ENCODE measurements at regions not wholly inside any gene's neighbourhood (a gene's known extent, or its start where the extent isn't known, plus 50 kb on each side); places are given as distances from the start of the nearest gene placed in this dataset.
"Not testable (repeated sequence)": the region's sequence is repeated elsewhere in the genome, so short reads cannot be mapped to it uniquely, and the experiment has no call there.

DNA sequence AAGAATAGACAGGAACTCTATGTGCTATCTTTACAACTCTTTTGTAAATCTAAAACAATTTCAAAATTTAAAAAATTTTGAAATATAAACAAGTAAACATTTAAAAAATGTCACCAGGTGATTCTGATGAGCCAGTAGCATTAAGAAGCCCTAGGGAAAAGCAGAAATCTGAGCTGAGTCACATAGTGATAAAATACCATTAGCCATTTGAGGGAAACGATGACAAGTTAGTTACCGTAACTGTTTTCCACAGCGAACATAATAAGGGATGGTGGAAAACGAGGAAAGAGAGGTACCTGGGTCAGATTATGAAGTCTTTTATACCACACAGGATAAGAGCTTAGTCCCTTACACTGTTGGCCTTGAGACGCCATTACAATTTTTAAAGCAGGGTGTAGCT lies 55.5 kb downstream of the PRR15 start:
- intact Hi-C loops (cut with micrococcal nuclease) = no loop called here
- DNase-seq (no peak), ATAC-seq (no peak)

DNA sequence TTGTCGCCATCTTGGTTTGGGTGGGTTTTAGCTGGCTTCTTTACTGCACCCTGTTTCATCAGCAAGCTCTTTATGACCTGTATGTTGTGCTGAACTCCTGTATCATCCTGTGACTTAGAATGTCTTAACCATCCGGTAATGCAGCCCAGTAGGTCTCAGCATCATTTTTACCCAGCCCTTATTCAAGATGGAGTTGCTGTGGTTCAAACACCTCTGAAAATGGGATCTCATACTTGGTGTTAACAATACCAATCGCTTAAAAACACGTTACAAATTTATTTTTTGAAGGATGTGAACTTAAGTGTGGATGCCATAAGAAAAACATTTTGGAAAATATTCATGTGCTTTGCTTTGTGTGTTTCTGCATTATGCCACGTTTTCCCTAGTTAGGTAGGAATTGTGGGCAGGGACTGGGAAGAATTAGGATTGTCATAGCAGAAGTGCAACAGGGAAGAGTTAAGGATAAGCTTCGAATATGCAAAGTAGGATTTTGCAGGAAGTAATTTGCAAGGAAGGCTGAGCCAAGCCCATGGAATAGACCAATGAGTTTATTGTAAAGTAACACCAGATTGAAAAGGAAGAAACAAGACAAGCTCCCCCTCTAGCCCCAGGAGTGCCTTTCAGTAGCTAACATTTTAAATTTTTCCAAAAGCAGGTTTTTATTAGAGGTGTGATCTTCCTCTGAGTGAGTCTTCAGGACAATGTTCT lies 56.4 kb downstream of the PRR15 start:
- DNase-seq (no peak), ATAC-seq (no peak)
- intact Hi-C loops (cut with micrococcal nuclease) = no loop called here

DNA sequence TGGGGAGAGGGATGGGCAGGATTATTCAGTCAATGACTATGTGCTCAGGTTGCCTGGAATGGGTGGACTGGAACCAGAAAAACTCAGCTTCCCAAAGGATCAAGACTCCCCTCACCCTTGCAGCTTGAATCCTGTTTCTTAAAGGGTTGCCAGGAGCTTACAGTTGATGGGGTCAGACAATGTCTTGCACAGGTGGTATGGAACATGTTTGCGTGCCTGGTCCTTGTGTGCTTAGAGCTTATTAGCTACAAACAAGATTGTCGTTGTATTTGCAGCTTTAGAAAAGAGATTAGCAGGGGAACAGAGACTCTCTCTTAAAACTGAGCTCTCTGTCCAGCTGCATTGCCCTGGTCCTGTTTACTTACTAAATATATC lies 56.9 kb downstream of the PRR15 start:
- intact Hi-C loops (cut with micrococcal nuclease) = no loop called here
- DNase-seq = no peak
- no peak for ATAC-seq

DNA sequence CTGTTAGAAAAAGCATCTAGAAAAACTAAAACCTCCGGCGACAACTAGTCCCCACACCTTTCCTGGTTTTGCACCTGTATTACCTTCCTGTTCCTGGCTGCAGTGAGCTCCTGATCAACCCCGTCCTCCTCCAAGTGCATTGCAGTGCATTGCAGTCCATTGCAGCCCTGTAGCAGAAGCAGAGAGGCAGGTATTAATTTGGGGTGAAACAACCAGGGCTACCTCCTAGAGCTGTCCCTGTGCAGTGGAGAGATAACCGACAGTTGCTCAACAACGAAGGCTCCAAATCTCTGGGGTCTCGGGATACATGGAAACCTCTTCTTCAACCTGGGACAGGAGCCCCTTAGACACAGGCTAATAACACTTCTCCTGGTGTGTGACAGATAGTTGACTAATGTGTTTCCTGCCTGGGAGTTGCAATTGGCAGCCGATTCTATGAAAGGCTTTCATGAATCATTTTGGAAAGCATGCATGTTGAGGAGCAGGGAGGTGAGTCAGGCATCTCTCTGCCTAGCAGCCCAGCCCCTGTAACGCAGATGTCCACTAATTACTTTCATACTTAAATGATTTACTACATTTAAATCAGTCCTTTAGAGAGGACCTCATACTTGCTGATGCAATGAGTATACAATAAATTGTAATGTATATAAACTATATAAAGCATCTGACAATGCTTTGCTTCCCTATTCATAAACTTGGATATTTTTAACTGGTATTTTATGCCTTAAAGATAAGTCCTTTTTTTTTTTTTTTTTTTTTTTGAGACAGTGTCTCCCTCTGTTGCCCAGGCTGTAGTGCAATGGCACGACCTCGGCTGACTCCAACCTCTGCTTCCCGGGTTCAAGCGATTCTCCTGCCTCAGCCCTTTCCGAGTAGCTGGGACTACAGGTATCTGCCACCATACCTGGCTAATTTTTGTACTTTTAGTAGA lies 59.0 kb downstream of the PRR15 start:
- DNase-seq = no peak
- ATAC-seq = no peak
- intact Hi-C loops (cut with micrococcal nuclease) = no loop called here

DNA sequence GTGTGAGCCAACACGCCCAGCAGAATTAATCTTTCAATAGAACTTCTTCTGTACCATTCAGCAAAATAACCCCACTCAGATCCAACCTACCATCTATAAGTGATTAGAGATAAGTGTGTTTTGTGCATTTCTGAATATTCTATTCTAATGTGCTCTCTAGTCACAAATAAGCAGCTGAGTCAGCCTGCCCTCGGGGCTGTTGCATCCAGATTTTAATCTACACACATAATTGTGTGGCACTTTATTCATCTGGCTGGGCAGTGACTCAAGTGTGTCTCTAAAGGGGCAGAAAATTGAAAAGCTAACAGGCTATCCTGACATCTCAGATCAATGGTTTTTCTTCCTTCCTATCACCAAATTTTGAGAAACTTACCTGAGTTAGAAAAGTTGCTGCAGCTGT lies 60.3 kb downstream of the PRR15 start:
- intact Hi-C loops (cut with micrococcal nuclease) = no loop called here
- DNase-seq (no peak), ATAC-seq (no peak)

DNA sequence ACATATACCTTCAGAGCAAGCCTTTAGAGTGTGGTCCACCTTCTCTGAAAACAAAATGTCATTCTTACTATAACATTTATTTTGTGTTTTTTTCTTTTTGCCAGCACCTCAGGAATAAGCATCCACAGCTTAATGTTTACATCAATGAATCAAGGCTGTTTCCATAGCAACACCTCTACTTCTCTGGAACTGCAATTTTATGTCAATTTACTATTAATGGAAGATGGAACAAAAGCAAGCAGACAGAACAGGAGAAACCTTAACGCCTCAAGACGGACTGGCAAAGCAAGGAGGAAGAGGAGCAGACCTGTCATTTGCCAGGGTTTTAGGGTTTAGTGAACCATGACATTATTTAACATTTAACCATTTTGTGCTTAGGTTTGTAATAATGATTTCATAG lies 63.1 kb downstream of the PRR15 start:
- intact Hi-C loops (cut with micrococcal nuclease) = no loop called here
- ATAC-seq (no peak), DNase-seq (no peak)

DNA sequence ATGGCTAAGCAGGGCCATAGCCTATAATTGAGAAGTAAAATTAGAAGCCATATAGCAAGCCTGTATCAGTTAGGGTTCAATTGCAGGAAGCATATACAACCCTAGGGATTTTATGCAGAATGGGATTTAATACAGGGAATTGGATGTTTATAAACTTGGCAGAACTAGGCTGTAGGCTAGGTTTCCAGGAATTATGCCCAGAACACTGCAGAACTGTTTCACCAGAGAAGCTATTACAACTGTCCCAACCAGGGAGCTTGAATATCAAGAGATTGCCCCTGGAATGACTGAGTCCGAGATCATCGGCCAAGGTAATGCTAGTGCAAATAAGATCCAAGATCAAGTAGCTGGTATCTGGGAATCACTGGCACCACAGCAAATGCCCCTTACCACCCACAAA lies 64.0 kb downstream of the PRR15 start:
- intact Hi-C loops (cut with micrococcal nuclease) = no loop called here
- ATAC-seq (no peak), DNase-seq (no peak)

DNA sequence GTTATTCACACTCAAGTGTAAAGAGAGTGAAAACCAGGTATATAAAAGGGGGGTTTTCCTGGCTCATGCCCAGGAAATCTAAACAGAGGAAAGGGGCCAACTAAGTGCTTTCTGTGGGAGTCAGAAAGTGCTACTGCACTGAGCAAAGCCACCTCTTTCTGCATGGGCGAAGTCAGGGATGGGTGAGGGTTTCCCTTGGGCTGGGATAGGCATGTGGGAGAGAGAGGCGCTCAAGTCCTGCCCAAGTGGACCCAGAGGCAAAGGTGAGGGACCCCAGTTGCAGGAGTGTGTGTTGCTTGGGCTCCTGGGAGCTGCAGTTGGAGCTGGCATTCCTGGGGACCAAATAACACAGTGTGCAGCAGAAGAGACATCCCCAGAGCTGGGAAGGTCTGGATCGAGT lies 65.9 kb downstream of the PRR15 start:
- intact Hi-C loops (cut with micrococcal nuclease) = no loop called here
- ATAC-seq (no peak), DNase-seq (no peak)

DNA sequence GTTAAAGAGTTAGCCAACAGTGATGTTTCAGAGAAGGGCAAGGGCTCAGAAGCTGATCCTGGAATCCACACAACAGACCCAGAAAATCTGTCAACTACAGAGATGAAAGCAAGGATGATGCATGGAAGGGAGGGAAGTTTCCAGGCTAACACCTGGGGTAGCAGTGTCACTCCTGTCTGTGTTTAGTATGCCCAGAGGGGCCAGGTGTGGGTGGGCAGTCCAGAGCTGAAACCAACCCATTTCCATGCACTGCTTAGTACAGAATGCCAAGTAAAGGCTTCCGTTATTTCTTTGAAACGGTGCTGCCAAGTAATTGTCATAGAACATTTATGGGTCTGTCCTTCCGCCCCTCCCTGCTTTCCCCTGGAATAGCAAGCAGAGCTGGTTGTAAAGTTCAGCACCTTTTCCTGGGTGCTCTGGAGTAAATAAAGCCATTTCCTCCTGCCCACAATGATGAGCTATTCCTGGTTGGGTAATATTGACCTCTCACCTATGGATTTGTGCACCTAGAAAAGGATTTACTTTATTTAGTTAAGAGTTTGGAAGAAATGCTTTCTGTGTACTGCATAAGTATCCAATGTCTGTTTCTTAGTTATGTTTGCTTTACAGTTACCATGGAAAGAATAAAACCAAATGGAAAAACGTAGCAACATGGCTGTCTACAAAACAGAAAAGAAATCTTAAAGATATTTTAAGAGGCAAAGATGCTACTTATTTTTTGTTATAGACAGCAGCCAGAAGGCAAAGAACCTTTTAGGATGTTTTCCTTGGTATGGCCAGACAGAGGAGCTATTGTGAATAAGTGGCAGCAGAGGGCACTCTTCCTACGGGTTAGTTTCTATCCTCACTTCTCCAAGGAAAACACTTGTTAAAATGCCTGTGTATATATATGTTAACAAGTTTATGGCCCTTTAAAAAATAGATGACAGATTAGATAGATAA lies 71.7 kb downstream of the PRR15 start:
- peak; percentile 48 for ATAC-seq
- DNase-seq = not testable (repeated sequence)
- intact Hi-C loops (cut with micrococcal nuclease) = loop anchor here (5.0 kb wide), 1 partner anchor 287 kb away; no protein-coding TSS in a partner anchor

DNA sequence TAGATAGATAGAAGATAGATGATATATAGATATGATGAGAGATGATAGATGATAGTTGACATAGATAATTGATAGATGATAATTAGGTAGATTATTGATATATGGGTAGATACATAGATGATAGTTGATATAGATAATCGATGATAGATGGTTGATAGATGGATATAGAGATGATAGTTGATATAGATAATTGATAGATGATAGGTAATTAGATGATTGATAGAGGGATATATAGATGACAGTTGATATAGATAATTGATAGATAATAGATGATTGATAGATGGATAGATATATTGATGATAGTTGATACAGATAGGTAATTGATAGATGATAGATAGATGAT lies 72.3 kb downstream of the PRR15 start:
- ATAC-seq (no peak), DNase-seq (no peak)
- intact Hi-C loops (cut with micrococcal nuclease) = loop anchor here (5.0 kb wide), 1 partner anchor 286 kb away; no protein-coding TSS in a partner anchor

DNA sequence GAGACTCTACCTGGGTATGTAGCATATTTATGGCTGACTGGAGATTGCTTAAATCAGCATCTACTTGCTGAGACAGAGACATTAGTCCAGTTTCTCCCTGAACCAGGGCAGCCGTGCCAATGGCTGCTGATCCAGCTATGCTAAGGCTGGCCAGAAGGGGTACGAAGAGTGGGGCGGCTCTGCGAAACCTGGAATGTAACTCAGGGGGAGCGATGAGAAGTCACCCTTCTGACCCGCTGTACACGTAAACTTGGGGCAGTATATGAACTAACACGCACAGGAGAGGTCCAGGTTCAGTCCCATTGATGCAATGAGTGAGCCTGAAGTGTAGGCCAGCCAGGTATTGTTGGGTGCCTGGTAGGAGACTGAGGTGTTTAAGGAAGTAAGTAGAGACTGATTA lies 73.7 kb downstream of the PRR15 start:
- ATAC-seq (no peak), DNase-seq (no peak)
- intact Hi-C loops (cut with micrococcal nuclease) = loop anchor here (5.0 kb wide), 1 partner anchor 285 kb away; no protein-coding TSS in a partner anchor

DNA sequence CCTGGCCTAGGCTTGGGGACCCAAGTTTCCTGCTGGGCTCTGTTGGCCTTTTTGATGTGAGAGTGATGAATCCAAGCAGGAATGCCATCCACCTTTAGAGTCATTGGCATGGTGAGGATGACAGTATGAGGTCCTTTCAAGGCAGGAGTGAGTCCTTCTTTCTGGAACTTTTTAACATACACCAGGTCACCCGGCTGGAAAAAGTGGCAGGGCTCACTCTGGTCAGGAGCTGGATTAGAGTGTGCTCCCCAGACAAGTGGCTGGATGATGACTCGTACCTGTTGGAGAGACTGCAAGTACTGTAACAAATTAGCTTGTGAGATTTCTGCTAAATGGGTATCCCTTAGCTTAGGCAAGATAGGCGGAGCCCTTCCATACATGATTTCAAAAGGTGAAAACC lies 75.2 kb downstream of the PRR15 start:
- not testable (repeated sequence) for ATAC-seq, DNase-seq
- intact Hi-C loops (cut with micrococcal nuclease) = loop anchor here (5.0 kb wide), 1 partner anchor 283 kb away; no protein-coding TSS in a partner anchor

DNA sequence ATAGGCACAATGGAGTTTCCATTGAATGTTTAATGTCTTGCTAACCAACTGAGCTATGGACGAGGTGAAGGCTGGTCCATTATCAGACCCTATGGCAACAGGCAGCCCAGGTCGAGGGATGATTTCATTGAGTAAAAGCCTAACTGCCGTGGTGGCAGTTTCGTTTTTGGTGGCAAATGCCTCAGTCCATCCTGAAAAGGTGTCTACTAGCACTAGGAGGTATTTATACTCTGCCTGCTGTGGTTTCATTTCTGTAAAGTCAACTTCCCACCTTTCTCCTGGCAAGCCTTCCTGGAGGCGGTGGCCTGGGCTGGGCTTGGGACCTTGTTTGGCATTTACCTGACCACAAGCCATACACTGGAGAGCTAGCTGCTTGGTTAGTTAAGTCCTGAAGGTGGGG lies 75.8 kb downstream of the PRR15 start:
- no peak for DNase-seq
- ATAC-seq = no peak
- intact Hi-C loops (cut with micrococcal nuclease) = loop anchor here (5.0 kb wide), 1 partner anchor 283 kb away; no protein-coding TSS in a partner anchor

DNA sequence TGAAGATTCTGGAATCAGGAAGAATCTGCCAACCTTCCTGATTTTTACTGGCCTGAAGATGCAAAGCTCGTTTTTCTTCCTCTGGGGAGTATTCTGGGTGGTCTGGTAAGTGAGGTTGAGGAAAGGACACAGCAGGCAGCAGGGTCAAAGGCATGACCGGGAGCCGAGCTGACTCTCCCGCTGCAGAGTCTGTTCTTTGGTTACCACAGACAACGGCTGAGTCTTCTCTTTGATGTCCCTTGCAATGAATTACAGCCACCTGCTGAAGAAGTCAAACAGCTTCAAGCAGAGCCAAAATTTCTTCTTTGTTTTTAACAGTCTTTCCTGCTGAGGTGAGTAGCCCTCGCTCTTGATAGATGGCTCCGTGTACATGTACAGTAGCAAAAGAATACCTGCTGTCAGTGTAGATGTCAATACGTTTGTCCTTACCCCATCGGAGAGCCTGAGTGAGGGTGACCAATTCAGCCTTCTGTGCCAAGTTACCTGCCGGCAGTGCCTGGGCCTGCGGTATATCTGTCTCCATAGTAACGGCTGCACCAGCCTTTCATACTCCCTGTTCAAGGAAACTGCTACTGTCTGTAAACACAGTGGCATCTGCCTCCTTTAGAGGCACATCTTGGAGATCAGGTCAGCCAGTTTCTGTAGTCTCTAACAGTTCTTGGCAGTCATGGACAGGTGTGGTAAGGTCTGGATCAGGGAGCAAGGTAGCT lies 76.4 kb downstream of the PRR15 start:
- DNase-seq (no peak), ATAC-seq (no peak)
- intact Hi-C loops (cut with micrococcal nuclease) = loop anchor here (5.0 kb wide), 1 partner anchor 282 kb away; no protein-coding TSS in a partner anchor

DNA sequence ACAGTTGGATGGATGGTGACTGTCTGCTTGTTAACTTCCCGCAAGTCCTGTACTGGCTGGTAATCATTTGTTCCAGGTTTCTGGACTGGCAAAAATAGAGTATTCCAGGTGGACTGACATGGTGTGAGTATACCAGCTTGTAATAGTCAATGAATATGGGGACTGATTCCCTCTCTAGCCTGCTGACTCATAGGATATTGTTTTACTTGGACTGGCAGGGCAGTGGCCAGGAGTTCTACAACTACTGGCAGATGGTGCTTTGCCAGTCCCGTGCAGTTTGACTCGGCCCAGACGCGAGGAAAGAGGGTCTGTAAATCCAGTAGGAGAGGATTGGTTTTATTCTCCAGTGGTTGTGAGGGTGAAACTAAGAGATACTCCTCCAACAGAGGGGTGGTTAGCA lies 78.0 kb downstream of the PRR15 start:
- no peak for ATAC-seq
- intact Hi-C loops (cut with micrococcal nuclease) = no loop called here
- DNase-seq = no peak

DNA sequence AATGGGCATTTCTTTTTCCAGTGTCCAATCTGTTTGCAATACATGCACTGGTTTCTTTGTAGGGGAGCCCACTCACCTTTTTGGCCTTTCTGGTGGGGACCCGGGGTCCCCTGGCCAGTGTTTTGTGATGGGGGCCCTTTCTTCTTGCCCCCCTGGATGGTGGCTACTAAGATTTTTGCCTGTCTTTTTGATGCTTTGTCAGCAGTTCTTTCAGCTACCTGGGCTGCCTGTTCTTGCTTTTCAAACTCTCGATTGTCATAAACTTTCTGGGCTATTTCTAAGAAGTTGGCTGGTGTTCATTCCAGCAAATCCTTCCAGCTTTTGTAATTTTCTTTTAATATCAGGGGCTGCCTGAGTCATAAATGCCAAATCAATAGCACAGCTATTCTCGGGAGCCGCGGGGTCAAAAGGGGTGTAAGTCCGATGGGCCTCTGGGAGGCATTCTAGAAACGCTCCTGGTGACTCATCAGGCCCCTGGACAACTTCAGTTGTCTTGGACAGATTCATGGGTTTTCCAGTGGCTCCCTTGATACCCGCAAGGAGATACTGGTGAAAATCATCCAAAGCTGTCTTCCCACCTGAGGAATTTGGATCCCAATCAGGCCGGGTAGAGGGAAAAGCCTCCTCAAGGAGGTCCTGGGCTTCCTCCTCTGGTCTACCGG lies 79.0 kb downstream of the PRR15 start:
- DNase-seq (no peak), ATAC-seq (no peak)
- intact Hi-C loops (cut with micrococcal nuclease) = no loop called here

DNA sequence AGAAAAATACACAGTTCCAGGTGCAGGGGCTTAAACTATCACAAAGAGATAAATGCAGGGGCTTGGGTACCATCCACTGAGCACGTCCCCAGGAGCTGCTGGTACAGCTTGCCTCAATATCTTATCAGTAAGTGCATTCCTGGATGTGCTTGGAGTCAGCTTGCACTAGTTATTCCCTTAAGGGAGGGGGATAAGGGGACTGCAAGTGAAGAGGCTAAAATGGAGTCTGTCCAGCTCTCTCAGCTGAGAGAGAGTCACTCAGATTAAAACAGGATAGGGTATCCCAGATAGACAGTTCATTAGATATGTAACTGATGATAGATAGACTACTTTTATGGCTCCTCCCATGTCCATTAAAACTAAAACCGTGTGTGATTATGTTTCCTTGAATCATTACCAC lies 82.5 kb downstream of the PRR15 start:
- ATAC-seq; intact Hi-C loops (cut with micrococcal nuclease); DNase-seq: not testable (repeated sequence)

DNA sequence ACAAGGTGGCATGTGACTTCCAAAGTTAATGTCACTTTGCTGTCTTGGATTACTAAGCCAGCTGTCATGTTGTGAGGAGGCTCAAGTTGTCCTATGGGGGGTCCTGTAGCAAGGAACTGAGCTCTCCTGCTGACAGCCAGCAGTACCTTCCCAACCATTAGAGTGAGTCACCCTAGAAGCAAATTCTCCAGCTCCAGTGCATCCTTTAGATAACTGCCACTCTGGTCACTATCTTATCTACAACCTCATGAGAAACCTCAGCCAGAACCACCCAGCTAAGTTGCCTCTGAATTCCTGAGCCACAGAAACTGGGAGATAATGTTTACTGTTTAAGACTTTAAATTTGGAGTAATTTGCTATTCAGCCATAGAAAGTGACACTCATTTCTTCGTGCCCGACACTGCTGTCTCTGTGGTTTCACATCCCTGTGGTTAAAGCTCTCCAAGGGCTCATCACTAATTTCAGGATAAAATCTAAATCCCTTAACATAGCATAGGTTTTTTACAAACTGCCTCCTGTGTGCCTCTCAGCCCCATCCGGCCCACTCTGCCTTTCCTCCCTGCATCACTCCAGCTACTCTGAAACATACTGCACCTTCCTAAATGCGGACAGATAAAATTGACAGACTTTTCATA lies 83.5 kb downstream of the PRR15 start:
- DNase-seq (no peak), ATAC-seq (no peak)
- intact Hi-C loops (cut with micrococcal nuclease) = no loop called here

Data from left ventricle myocardium superior (tissue), 1 donor.